ENCODE measurements at regions not wholly inside any gene's neighbourhood (a gene's known extent, or its start where the extent isn't known, plus 50 kb on each side); places are given as distances from the start of the nearest gene placed in this dataset.

DNA sequence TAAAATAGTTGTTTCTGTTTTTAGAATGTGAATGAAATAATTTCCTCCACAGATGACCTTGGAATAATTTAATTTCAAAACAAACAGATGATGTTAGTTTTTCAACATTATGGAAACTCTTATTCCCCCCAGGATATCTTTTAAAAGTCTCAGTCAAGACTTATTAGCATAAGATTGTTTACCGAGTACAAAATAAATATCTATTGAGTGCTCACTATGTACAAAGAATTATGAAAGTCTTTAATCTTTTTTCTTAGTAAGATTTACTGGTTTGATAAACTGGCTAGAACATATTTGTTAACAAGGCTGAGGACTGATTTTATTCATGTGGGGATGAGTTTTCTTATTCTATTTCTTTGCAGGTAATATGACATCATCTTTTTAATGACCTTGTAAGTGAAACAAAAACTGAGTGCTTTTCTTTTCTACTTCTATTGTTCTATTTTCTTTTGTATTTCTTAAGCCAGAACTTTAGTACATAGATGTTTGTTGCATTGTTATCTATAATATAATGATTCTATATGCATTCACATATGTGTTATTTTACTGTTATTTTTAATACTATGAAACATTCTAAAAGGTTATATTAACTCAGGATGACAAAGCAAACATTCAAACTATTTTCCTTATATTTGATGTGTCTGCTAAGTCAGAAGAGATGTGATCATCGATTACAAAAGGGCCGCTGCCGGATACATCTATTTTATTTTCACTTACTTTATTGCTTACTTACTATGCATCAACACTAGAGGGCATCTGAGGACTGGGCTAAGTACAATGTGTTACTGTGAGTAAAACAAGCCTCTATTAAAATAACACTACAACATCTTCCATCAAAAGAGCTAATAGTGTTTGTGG, 111.0 kb upstream of the ARHGAP42 start:
- 21 to 28% methylated on average over 4 of the region's 4 CpGs for WGBS, 2 donors
- no peaks in the 10 kb centered on the region for H3K36me3 ChIP-seq
- no peaks in the 10 kb centered on the region for H3K27me3 ChIP-seq
- no peak overlapping the region for H3K27ac ChIP-seq
- peaks cover 0 to 7% (median 0%) of the 10 kb centered on the region in 4 donors for H3K4me1 ChIP-seq
- TF ChIP-seq, protein P1, sequence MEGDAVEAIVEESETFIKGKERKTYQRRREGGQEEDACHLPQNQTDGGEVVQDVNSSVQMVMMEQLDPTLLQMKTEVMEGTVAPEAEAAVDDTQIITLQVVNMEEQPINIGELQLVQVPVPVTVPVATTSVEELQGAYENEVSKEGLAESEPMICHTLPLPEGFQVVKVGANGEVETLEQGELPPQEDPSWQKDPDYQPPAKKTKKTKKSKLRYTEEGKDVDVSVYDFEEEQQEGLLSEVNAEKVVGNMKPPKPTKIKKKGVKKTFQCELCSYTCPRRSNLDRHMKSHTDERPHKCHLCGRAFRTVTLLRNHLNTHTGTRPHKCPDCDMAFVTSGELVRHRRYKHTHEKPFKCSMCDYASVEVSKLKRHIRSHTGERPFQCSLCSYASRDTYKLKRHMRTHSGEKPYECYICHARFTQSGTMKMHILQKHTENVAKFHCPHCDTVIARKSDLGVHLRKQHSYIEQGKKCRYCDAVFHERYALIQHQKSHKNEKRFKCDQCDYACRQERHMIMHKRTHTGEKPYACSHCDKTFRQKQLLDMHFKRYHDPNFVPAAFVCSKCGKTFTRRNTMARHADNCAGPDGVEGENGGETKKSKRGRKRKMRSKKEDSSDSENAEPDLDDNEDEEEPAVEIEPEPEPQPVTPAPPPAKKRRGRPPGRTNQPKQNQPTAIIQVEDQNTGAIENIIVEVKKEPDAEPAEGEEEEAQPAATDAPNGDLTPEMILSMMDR (IDR thresholded peaks at IDR 0.05), result peak; percentile 57 to 75 (median 72)
- no peak for TF ChIP-seq POLR2AphosphoS5 (IDR thresholded peaks at IDR 0.05)
- TF ChIP-seq POLR2A (IDR thresholded peaks at IDR 0.05), result no peak
- TF ChIP-seq EP300 (IDR thresholded peaks at IDR 0.05), result no peak
- no peak overlapping the region for H3K4me3 ChIP-seq
- intact Hi-C loops (cut with DNase I), result loop anchor here (5.0 kb wide), 2 partner anchors 111 to 281 kb away; partner anchors contain the start of gene ARHGAP42
- no peaks in the 10 kb centered on the region for H3K9me3 ChIP-seq
- DNase-seq, result no peak

GRCh38 chr11:100576718-100577021, 110.4 kb upstream of the ARHGAP42 start:
- no peaks in the 10 kb centered on the region for H3K27me3 ChIP-seq
- 62 to 65% methylated on average over 3 of the region's 3 CpGs for WGBS, 2 donors
- intact Hi-C loops (cut with DNase I), result loop anchor here (1.0 to 5.0 kb wide), 3 partner anchors 111 to 354 kb away; partner anchors contain the start of gene ARHGAP42

DNA sequence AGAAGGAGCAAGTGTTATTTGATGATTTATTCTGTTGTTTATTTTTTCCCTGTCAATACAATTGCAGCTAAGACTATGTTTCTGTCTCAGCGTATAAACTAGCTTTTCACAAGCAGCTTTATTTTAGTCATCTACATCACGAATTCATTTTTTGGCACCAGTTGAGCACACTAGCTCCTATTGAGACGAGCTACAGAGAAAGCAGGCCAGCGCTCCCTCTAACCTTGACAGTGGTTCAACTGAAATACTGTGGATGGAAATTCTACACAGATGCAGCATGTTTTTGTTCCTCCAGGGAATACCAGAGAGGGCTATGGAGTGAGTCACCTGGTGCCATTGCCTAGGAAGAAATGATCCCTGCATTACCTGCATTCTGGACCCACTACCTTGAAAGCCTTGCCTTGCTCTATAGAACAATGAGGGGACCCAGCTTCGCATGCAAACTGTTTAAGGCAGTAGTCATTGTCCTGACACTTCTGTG, 108.2 kb upstream of the ARHGAP42 start:
- DNase-seq, result no peak

More at GRCh38 chr11:100576718-100577021, 110.4 kb upstream of the ARHGAP42 start:
- H3K4me3 ChIP-seq, result no peak overlapping the region
- TF ChIP-seq POLR2AphosphoS5 (IDR thresholded peaks at IDR 0.05) (no peak), EP300 (IDR thresholded peaks at IDR 0.05) (no peak), POLR2A (IDR thresholded peaks at IDR 0.05) (no peak)
- TF ChIP-seq, protein P1 (IDR thresholded peaks at IDR 0.05), result no peak
- no peaks in the 10 kb centered on the region for H3K36me3 ChIP-seq
- H3K27ac ChIP-seq, result no peak overlapping the region
- no peaks in the 10 kb centered on the region for H3K9me3 ChIP-seq
- no peak for DNase-seq
- peaks cover 0 to 7% (median 0%) of the 10 kb centered on the region in 4 donors for H3K4me1 ChIP-seq

GRCh38 chr11:100581318-100581717, 105.8 kb upstream of the ARHGAP42 start:
- intact Hi-C loops (cut with DNase I), result no loop called here
- no peaks in the 10 kb centered on the region for H3K36me3 ChIP-seq
- WGBS, 2 donors, result 51 to 59% methylated on average over 4 of the region's 4 CpGs
- H3K27ac ChIP-seq, result no peak overlapping the region
- TF ChIP-seq, protein P1 (IDR thresholded peaks at IDR 0.05), result no peak
- TF ChIP-seq EP300 (IDR thresholded peaks at IDR 0.05) (no peak), POLR2AphosphoS5 (IDR thresholded peaks at IDR 0.05) (no peak), POLR2A (IDR thresholded peaks at IDR 0.05) (no peak)
- peaks cover 0 to 7% (median 0%) of the 10 kb centered on the region in 4 donors for H3K4me1 ChIP-seq
- H3K9me3 ChIP-seq, result no peaks in the 10 kb centered on the region
- H3K27me3 ChIP-seq, result no peaks in the 10 kb centered on the region
- no peak for DNase-seq
- H3K4me3 ChIP-seq, result no peak overlapping the region

More for the DNA sequence above, 108.2 kb upstream of the ARHGAP42 start:
- intact Hi-C loops (cut with DNase I), result loop anchor here (5.0 kb wide), 2 partner anchors 108 to 278 kb away; partner anchors contain the start of gene ARHGAP42
- Histone ChIP-seq H3K27me3 (no peaks in the 10 kb centered on the region), H3K36me3 (no peaks in the 10 kb centered on the region), H3K4me1 (peaks cover 0 to 7% (median 0%) of the 10 kb centered on the region in 4 donors), H3K27ac (no peak overlapping the region), H3K4me3 (no peak overlapping the region), H3K9me3 (no peaks in the 10 kb centered on the region)
- 81 to 85% methylated on average over 5 of the region's 5 CpGs for WGBS, 2 donors
- no peak for TF ChIP-seq EP300 (IDR thresholded peaks at IDR 0.05)
- TF ChIP-seq, protein P1 (IDR thresholded peaks at IDR 0.05), result no peak
- no peak for TF ChIP-seq POLR2AphosphoS5 (IDR thresholded peaks at IDR 0.05)
- TF ChIP-seq POLR2A (IDR thresholded peaks at IDR 0.05), result no peak
